HUES6 (cell line): ENCODE measurements at regions not wholly inside any gene's neighbourhood (a gene's known extent, or its start where the extent isn't known, plus 50 kb on each side); places are given as distances from the start of the nearest gene placed in this dataset.
"Not testable (repeated sequence)": the region's sequence is repeated elsewhere in the genome, so short reads cannot be mapped to it uniquely, and the experiment has no call there.

Experiments
- H3K27ac ChIP-seq: 2 replicates; pipeline ENCODE4 v1.7.0; 2013; ENCODE audit warnings: low read depth, mild to moderate bottlenecking, low read length, inconsistent platforms
- H3K27me3 ChIP-seq: 2 replicates; pipeline ENCODE4 v1.6.1; 2013; ENCODE audit warnings: low read length; ENCODE audit not compliant: control insufficient read depth, insufficient read depth
- H3K36me3 ChIP-seq: 2 replicates; pipeline ENCODE4 v1.6.1; 2013; ENCODE audit warnings: low read length; ENCODE audit not compliant: control insufficient read depth, insufficient read depth
- H3K4me1 ChIP-seq: 2 replicates; pipeline ENCODE4 v1.6.1; 2013; ENCODE audit warnings: low read length; ENCODE audit not compliant: control insufficient read depth, insufficient read depth
- H3K4me3 ChIP-seq: 2 replicates; pipeline ENCODE4 v1.5.1; 2013; ENCODE audit warnings: low read depth, low read length
- H3K9ac ChIP-seq: one replicate; pipeline ENCODE4 v1.6.1; 2013; ENCODE audit warnings: mild to moderate bottlenecking, low read length
- H3K9me3 ChIP-seq: 2 replicates; pipeline ENCODE4 v1.6.1; 2013; ENCODE audit warnings: low read depth, low read length; ENCODE audit not compliant: control insufficient read depth, insufficient read depth

- H3K27ac ChIP-seq, H3K4me3 ChIP-seq, H3K9ac ChIP-seq, H3K4me1 ChIP-seq, H3K27me3 ChIP-seq: not testable (repeated sequence)
- H3K36me3 ChIP-seq, result peaks cover 28% of the 10 kb centered on the region
- peaks cover 63% of the 10 kb centered on the region for H3K9me3 ChIP-seq
Measured at GRCh38 chr6:121636217-121636616, 200.8 kb downstream of the GJA1 start.

GRCh38 chr6:121639021-121639420 is 203.6 kb downstream of the GJA1 start:
- no peaks in the 10 kb centered on the region for H3K4me1 ChIP-seq
- H3K27me3 ChIP-seq, result no peaks in the 10 kb centered on the region
- peaks cover 45% of the 10 kb centered on the region for H3K9me3 ChIP-seq
- H3K36me3 ChIP-seq, result peaks cover 19% of the 10 kb centered on the region
- H3K4me3 ChIP-seq, result no peak overlapping the region
- H3K27ac ChIP-seq, result no peak overlapping the region
- no peak overlapping the region for H3K9ac ChIP-seq

- Histone ChIP-seq H3K27me3 (no peaks in the 10 kb centered on the region), H3K9ac (no peak overlapping the region), H3K4me3 (no peak overlapping the region), H3K27ac (no peak overlapping the region), H3K36me3 (peaks cover 3% of the 10 kb centered on the region; the same call in 1 of the 2 replicates), H3K4me1 (no peaks in the 10 kb centered on the region), H3K9me3 (peaks cover 28% of the 10 kb centered on the region)
Measured at GRCh38 chr6:121641158-121641557, 205.7 kb downstream of the GJA1 start.

- no peaks in the 10 kb centered on the region for H3K36me3 ChIP-seq
Measured at GRCh38 chr6:121645100-121645745, 209.8 kb downstream of the GJA1 start.

GRCh38 chr6:121647905-121648304 is 212.5 kb downstream of the GJA1 start:
- H3K9me3 ChIP-seq, result peaks cover 8% of the 10 kb centered on the region; the same call in 1 of the 2 replicates
- H3K4me3 ChIP-seq, result no peak overlapping the region
- H3K27ac ChIP-seq, result no peak overlapping the region
- peaks cover 13% of the 10 kb centered on the region; the same call in 1 of the 2 replicates for H3K4me1 ChIP-seq
- H3K36me3 ChIP-seq, result no peaks in the 10 kb centered on the region
- no peaks in the 10 kb centered on the region for H3K27me3 ChIP-seq
- H3K9ac ChIP-seq, result no peak overlapping the region

More at GRCh38 chr6:121645100-121645745, 209.8 kb downstream of the GJA1 start:
- Histone ChIP-seq H3K4me3 (no peak overlapping the region), H3K27ac (no peak overlapping the region), H3K9ac (no peak overlapping the region), H3K27me3 (no peaks in the 10 kb centered on the region), H3K4me1 (no peaks in the 10 kb centered on the region), H3K9me3 (peaks cover 13% of the 10 kb centered on the region)

GRCh38 chr6:121649951-121650350 is 214.5 kb downstream of the GJA1 start:
- H3K27ac ChIP-seq, result no peak overlapping the region
- H3K36me3 ChIP-seq, result no peaks in the 10 kb centered on the region

GRCh38 chr6:121651420-121651819 is 216.0 kb downstream of the GJA1 start:
- Histone ChIP-seq H3K36me3 (no peaks in the 10 kb centered on the region), H3K27me3 (no peaks in the 10 kb centered on the region), H3K4me1 (peaks cover 13% of the 10 kb centered on the region; the same call in 1 of the 2 replicates), H3K4me3 (no peak overlapping the region), H3K9me3 (no peaks in the 10 kb centered on the region), H3K27ac (no peak overlapping the region), H3K9ac (no peak overlapping the region)

More at GRCh38 chr6:121649951-121650350, 214.5 kb downstream of the GJA1 start:
- Histone ChIP-seq H3K9ac (no peak overlapping the region), H3K4me1 (peaks cover 13% of the 10 kb centered on the region; the same call in 1 of the 2 replicates), H3K4me3 (no peak overlapping the region), H3K9me3 (no peaks in the 10 kb centered on the region), H3K27me3 (no peaks in the 10 kb centered on the region)

- Histone ChIP-seq H3K9ac (no peak overlapping the region), H3K27me3 (no peaks in the 10 kb centered on the region), H3K36me3 (no peaks in the 10 kb centered on the region), H3K4me1 (peaks cover 13% of the 10 kb centered on the region; the same call in 1 of the 2 replicates), H3K27ac (no peak overlapping the region), H3K9me3 (no peaks in the 10 kb centered on the region), H3K4me3 (no peak overlapping the region)
Measured at GRCh38 chr6:121652223-121652622, 216.8 kb downstream of the GJA1 start.

GRCh38 chr6:121652726-121653623 is 217.5 kb downstream of the GJA1 start:
- Histone ChIP-seq H3K4me3 (no peak overlapping the region), H3K9ac (no peak overlapping the region), H3K9me3 (no peaks in the 10 kb centered on the region), H3K27me3 (no peaks in the 10 kb centered on the region), H3K4me1 (peaks cover 13% of the 10 kb centered on the region; the same call in 1 of the 2 replicates), H3K27ac (no peak overlapping the region), H3K36me3 (no peaks in the 10 kb centered on the region)

- Histone ChIP-seq H3K27ac (no peak overlapping the region), H3K9ac (no peak overlapping the region), H3K4me1 (peaks cover 13% of the 10 kb centered on the region; the same call in 1 of the 2 replicates), H3K36me3 (no peaks in the 10 kb centered on the region), H3K4me3 (no peak overlapping the region), H3K27me3 (no peaks in the 10 kb centered on the region), H3K9me3 (no peaks in the 10 kb centered on the region)
Measured at GRCh38 chr6:121653624-121654008, 218.2 kb downstream of the GJA1 start.

- H3K4me3 ChIP-seq, result no peak overlapping the region
- no peak overlapping the region for H3K27ac ChIP-seq
- H3K9ac ChIP-seq, result no peak overlapping the region
- no peaks in the 10 kb centered on the region for H3K36me3 ChIP-seq
- no peaks in the 10 kb centered on the region for H3K27me3 ChIP-seq
- no peaks in the 10 kb centered on the region for H3K4me1 ChIP-seq
- no peaks in the 10 kb centered on the region for H3K9me3 ChIP-seq
Measured at GRCh38 chr6:121657972-121658371, 222.5 kb downstream of the GJA1 start.
